OCI-LY7 (cell line): ENCODE measurements at regions not wholly inside any gene's neighbourhood (a gene's known extent, or its start where the extent isn't known, plus 50 kb on each side); places are given as distances from the start of the nearest gene placed in this dataset.

ENCODE experiments used
- CTCF ChIP-seq: fragments of 200-600 bp; sonication (generic); conservative IDR thresholded peaks from 2 replicates; pipeline ENCODE4 v1.5.1; 2014; ENCODE audit warnings: mild to moderate bottlenecking, antibody characterized with exemption, low read length, moderate library complexity, mixed read lengths
- EZH2phosphoT487 ChIP-seq: fragments of 200-600 bp; sonication (generic); IDR thresholded peaks from 2 replicates; pipeline ENCODE4 v1.6.1; 2018; ENCODE audit warnings: low read depth, borderline replicate concordance, mild to moderate bottlenecking, mixed run types, antibody characterized with exemption, low read length, moderate library complexity, mixed read lengths

DNA sequence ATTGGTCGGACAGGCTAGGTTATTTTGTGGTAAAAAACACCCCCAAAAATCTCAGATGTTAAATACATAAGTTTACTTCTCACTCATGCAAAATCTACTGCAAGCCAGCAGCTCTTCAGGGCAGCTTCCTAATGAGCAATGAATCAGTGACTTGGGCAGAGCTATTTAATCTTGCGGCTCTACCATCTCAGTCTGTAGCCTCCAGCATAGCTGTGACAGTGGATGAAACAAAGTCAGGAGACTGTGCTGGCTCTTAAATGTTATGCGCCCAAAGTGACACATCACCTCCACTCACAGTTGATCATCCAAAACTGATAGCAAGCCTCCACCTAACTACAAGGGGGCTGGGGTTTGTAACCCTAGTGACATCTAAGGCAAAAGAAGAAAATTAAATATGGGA is 571.9 kb downstream of the METTL4 start:
- TF ChIP-seq EZH2phosphoT487 (no peak), CTCF (no peak)
